Naive B cell (primary cell): ENCODE measurements at regions not wholly inside any gene's neighbourhood (a gene's known extent, or its start where the extent isn't known, plus 50 kb on each side); places are given as distances from the start of the nearest gene placed in this dataset.
"Not testable (repeated sequence)": the region's sequence is repeated elsewhere in the genome, so short reads cannot be mapped to it uniquely, and the experiment has no call there.

Experiments used
- ATAC-seq, 2 donors: fragments of 150-1000 bp; cut with Tn5 transposase; 2 replicates each; pipeline ENCODE4 v1.10.0; 2021; ENCODE audit warnings: low read depth in 2 of 2, mild to moderate bottlenecking in 2 of 2, moderate library complexity in 2 of 2
- DNase-seq: peaks from one replicate; pipeline ENCODE4 v3.0.0; 2022
- H3K27ac Mint-ChIP-seq, 6 donors: one replicate each; pipeline ENCODE4 v1.8.0; 2020 to 2022; ENCODE audit warnings: mild to moderate bottlenecking in 6 of 6, mixed read lengths in 6 of 6, moderate library complexity in 5 of 6, inconsistent platforms in 2 of 6
- H3K27me3 Mint-ChIP-seq, 3 donors: one replicate each; pipeline ENCODE4 v1.8.0; 2021 to 2022; ENCODE audit warnings: mixed read lengths in 3 of 3, mild to moderate bottlenecking in 1 of 3
- H3K36me3 Mint-ChIP-seq, 2 donors: one replicate each; pipeline ENCODE4 v1.8.0; 2020 to 2022; ENCODE audit warnings: mixed read lengths in 2 of 2, inconsistent platforms in 1 of 2, mild to moderate bottlenecking in 1 of 2
- H3K4me1 Mint-ChIP-seq, 3 donors: one replicate each; pipeline ENCODE4 v1.8.0; 2020 to 2022; ENCODE audit warnings: mixed read lengths in 3 of 3, inconsistent platforms in 1 of 3, mild to moderate bottlenecking in 1 of 3, moderate library complexity in 1 of 3
- H3K4me3 Mint-ChIP-seq, 8 donors: one replicate each; pipeline ENCODE4 v1.8.0; 2020 to 2022; ENCODE audit warnings: mild to moderate bottlenecking in 8 of 8, mixed read lengths in 8 of 8, moderate library complexity in 8 of 8, inconsistent platforms in 2 of 8
- H3K9me3 Mint-ChIP-seq, 7 donors: one replicate each; pipeline ENCODE4 v1.8.0; 2020 to 2022; ENCODE audit warnings: mixed read lengths in 7 of 7, mild to moderate bottlenecking in 5 of 7, inconsistent platforms in 2 of 7, moderate library complexity in 1 of 7

DNA sequence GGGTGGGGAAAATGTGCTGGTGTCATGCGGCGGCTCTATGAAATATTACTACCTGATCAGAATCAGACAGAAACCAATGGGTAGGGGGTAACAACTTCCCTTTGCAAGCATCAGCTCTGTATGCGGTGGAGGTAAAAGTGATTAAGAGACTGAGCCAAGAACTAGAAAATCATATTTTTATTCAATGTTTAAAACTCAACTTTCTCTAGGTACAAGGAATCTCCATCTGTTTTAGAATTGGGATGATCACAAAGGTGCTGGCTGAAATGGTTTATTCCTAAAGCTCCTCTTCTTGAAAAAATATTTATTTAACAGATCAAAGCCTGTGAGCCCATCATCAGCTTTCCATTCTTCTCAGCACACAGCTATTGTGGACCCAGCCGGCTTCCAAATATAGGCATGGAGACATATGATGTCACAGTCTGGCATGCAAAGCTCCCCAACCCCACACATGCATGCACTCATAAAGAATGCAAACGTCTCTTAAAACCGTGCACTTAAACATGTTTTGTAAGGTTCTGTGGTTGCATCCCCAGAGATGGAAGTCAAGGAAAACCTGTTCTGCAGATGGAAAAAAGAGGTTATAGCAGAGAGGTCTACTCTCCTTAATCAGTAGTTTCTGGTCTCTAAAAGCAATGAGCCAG is 126.0 kb downstream of the SKIDA1 start:
- Mint-ChIP-seq H3K27ac (peak overlapping the region in 1 of 6 donors; percentile 4), H3K9me3 (peaks cover 0 to 6% (median 0%) of the 10 kb centered on the region in 7 donors), H3K36me3 (no peaks in the 10 kb centered on the region), H3K27me3 (peaks cover 0 to 8% (median 5%) of the 10 kb centered on the region in 3 donors), H3K4me1 (no peaks in the 10 kb centered on the region), H3K4me3 (no peak overlapping the region)
- ATAC-seq (no peak), DNase-seq (no peak)

DNA sequence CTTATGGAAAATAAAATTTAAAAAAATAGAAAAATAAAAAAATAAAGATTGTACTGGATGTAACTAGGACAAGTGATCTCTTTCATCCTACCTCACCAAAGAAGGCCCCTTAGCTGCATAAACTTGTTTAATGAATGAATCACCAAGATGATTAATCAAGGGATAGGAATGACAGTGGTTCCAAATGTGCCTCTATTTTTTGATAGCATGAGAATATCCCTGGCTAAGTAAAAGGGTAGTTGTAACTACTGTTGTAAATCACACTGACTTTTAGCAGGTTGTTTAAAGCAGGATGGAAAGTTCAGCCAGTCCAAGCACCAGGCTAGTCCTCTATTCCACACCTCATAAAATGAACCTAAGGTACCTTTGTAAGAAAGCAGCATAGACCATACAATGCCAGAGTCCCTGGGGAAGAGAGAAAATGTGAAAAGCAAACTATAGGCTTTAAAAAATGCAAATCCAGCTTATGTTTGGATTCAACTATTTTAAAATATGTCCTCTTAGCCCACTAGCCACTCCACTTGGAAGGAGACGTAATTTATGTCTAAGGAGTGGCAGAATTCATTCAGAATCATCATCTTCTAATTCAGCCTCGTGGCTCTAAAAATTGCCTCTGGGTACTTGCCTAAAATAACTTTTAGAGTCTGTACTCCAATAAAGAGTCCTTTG is 126.8 kb downstream of the SKIDA1 start:
- no peaks in the 10 kb centered on the region for H3K36me3 Mint-ChIP-seq
- ATAC-seq (no peak), DNase-seq (no peak)
- no peaks in the 10 kb centered on the region for H3K4me1 Mint-ChIP-seq
- no peak overlapping the region for H3K4me3 Mint-ChIP-seq
- peaks cover 0 to 8% (median 5%) of the 10 kb centered on the region in 3 donors for H3K27me3 Mint-ChIP-seq
- peak overlapping the region in 1 of 6 donors; percentile 4 for H3K27ac Mint-ChIP-seq
- peaks cover 0 to 6% (median 0%) of the 10 kb centered on the region in 7 donors for H3K9me3 Mint-ChIP-seq

DNA sequence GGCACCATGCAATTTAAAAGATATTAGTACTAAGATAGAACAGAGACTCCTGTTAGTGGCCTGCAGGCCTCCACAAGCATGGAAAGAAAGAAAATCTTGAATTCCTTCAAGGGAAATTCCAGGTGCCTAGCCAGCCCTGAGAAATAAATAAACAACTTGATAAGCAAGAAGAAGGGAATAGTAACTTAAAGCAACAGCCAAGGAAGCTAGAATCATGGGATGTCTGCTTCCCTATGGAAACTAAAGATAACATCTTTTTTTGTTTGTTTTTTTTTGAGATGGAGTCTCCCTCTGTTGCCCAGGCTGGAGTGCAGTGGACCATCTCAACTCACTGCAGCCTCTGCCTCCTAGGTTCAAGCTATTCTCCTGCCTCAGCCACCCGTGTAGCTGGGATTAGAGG is 128.6 kb downstream of the SKIDA1 start:
- H3K27ac Mint-ChIP-seq, result no peak overlapping the region

DNA sequence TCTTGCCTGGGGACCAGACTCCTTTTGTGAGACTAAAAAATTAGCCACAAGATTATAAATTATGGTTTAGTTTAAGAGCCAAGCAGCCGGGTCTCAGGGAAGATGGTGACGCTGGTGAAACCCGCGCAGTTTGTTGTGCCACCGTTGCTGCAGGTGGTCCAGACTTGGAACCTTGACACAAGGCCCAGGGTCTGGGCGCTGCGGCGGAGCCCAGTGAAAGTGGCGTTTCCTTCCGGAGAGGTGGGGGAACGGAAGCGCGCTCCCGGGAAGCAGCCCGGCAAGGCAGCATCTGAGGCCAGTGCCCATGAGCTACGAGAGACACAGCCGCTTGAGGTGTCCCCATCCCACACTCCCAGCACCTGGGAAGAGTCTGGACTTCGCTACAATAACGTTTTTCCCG is 131.6 kb downstream of the SKIDA1 start:
- H3K36me3 Mint-ChIP-seq, result no peaks in the 10 kb centered on the region
- DNase-seq, result no peak
- H3K9me3 Mint-ChIP-seq, result peaks cover 0 to 6% (median 0%) of the 10 kb centered on the region in 7 donors
- no peak for ATAC-seq
- H3K4me1 Mint-ChIP-seq, result no peaks in the 10 kb centered on the region
- peaks cover 0 to 21% (median 9%) of the 10 kb centered on the region in 3 donors for H3K27me3 Mint-ChIP-seq
- no peak overlapping the region for H3K27ac Mint-ChIP-seq
- no peak overlapping the region for H3K4me3 Mint-ChIP-seq

More for the DNA sequence above, 128.6 kb downstream of the SKIDA1 start:
- peaks cover 0 to 6% (median 0%) of the 10 kb centered on the region in 7 donors for H3K9me3 Mint-ChIP-seq
- no peaks in the 10 kb centered on the region for H3K4me1 Mint-ChIP-seq
- no peak for DNase-seq
- H3K36me3 Mint-ChIP-seq, result no peaks in the 10 kb centered on the region
- ATAC-seq, result no peak
- peaks cover 0 to 8% (median 4%) of the 10 kb centered on the region in 3 donors for H3K27me3 Mint-ChIP-seq
- H3K4me3 Mint-ChIP-seq, result no peak overlapping the region

DNA sequence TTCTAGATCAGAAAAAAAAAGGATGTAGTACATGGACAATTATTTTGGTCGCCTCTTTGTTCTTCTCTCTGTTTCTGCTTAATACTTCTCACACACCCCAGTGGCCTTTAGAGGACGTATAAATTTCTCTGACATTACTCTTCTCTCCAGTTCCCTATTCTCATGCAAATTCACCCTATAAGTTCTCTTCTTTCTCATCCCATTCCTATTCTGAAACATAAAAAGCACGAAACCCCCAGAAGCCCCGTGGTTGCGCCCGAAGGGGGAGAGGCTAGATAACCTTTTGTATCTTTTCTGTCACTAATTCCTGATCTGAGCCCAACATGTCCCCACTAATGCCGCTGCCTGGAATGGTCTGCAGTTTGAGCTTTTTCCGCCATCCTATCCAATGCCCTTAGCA is 136.9 kb downstream of the SKIDA1 start:
- no peak overlapping the region for H3K27ac Mint-ChIP-seq
- peaks cover 0 to 2% (median 0%) of the 10 kb centered on the region in 7 donors for H3K9me3 Mint-ChIP-seq
- ATAC-seq, result no peak
- no peaks in the 10 kb centered on the region for H3K36me3 Mint-ChIP-seq
- H3K27me3 Mint-ChIP-seq, result peaks cover 0 to 15% (median 12%) of the 10 kb centered on the region in 3 donors
- H3K4me1 Mint-ChIP-seq, result no peaks in the 10 kb centered on the region
- no peak overlapping the region for H3K4me3 Mint-ChIP-seq
- DNase-seq, result no peak

DNA sequence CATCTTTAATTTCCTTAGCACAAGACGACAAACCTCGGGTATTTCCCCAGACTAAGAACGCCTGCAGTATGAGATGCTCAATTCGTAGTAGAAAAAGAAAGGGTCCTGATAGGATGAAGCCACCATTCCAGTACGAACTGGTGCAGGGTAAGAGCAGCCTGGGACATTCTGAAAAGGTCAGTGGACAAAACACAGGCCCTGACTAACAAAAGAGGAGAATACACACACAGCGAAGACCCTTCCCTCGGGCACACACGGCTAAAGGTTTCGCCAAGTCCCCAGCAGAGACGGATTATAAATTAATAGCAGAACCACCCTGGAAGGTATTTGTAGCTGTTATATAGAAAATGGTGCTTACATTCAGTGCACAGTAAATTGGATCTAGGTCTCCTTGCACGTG is 137.6 kb downstream of the SKIDA1 start:
- DNase-seq (no peak), ATAC-seq (no peak)
- Mint-ChIP-seq H3K27me3 (peaks cover 0 to 15% (median 12%) of the 10 kb centered on the region in 3 donors), H3K36me3 (no peaks in the 10 kb centered on the region), H3K4me1 (no peaks in the 10 kb centered on the region), H3K27ac (no peak overlapping the region), H3K9me3 (peaks cover 0 to 2% (median 0%) of the 10 kb centered on the region in 7 donors), H3K4me3 (no peak overlapping the region)

DNA sequence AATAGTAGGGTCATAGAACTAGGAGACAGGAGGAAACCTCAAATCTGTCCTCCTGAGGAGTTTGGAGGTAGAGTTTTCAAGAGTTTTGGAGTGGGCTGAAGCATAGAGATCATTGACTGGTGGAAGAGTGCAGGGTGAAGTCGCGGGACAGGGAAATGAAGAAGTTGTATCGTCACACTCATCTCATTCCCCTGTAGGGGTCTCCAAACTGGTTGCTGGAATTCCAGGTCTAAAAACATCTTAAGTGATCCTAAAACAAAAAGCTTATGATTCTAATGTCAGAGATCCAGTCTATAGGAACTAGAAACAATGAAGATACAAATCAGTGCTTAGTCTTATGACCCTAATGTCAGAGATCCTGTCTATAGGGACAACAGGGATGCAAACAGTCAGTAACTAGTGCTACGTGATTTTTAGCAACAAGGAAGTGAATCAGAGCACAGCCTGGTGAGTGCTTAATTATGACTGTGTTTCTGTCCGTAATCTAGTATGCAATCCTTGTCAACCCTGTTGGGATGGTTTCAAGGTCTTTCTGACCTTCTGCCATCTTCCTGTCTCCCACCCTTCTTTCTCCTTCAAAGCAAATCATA is 139.4 kb downstream of the SKIDA1 start:
- ATAC-seq (no peak), DNase-seq (no peak)
- H3K27me3 Mint-ChIP-seq, result peaks cover 0 to 11% (median 10%) of the 10 kb centered on the region in 3 donors
- H3K4me3 Mint-ChIP-seq, result no peak overlapping the region
- H3K27ac Mint-ChIP-seq, result no peak overlapping the region
- peaks cover 0 to 2% (median 0%) of the 10 kb centered on the region in 7 donors for H3K9me3 Mint-ChIP-seq
- H3K4me1 Mint-ChIP-seq, result no peaks in the 10 kb centered on the region
- H3K36me3 Mint-ChIP-seq, result no peaks in the 10 kb centered on the region

DNA sequence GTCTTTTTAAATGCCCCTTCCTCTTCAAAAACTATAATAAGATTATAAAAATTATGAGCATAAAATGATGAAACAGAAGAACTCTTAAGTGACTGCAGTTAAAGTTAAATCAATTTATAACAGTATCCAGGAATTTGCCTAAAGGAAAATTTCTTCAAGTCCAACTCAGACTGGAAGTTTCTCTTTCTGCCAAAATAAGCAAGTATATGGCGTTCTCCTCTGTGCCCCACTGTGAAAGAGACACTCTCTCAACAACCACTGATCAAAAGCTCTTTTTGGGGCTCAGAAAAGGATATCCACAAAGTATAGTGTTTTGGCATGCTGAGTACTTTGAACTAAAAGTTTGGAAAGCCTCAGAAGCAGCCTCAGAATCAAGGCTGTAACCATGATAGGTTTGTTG is 139.9 kb downstream of the SKIDA1 start:
- peaks cover 0 to 8% (median 5%) of the 10 kb centered on the region in 3 donors for H3K27me3 Mint-ChIP-seq
- H3K36me3 Mint-ChIP-seq, result no peaks in the 10 kb centered on the region
- no peaks in the 10 kb centered on the region for H3K4me1 Mint-ChIP-seq
- H3K9me3 Mint-ChIP-seq, result peaks cover 0 to 2% (median 0%) of the 10 kb centered on the region in 7 donors
- H3K4me3 Mint-ChIP-seq, result no peak overlapping the region
- no peak for DNase-seq
- H3K27ac Mint-ChIP-seq, result no peak overlapping the region
- ATAC-seq, result no peak

DNA sequence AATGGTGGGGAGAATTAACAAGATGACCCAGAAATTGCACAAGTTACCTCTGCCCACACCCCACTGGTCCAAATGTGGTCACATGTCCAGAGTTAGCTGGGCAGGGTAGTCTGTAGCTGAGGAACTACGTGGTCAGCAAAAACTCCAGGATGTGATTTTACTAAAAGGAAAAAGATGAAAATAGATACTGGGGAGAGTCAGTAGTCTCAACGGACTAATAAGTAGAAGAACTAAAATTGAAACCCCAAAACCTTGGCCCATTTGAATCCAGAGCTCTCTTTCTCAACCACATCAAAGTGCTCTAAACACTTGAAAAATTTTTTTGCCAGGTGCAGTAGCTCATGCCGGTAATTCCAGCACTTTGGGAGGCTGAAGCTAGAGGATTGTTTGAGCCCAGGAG is 146.3 kb downstream of the SKIDA1 start:
- no peaks in the 10 kb centered on the region for H3K4me1 Mint-ChIP-seq
- DNase-seq (no peak), ATAC-seq (no peak)
- no peaks in the 10 kb centered on the region for H3K36me3 Mint-ChIP-seq
- H3K27ac Mint-ChIP-seq, result no peak overlapping the region
- no peak overlapping the region for H3K4me3 Mint-ChIP-seq
- H3K9me3 Mint-ChIP-seq, result peaks cover 0 to 6% (median 0%) of the 10 kb centered on the region in 7 donors
- no peaks in the 10 kb centered on the region for H3K27me3 Mint-ChIP-seq

DNA sequence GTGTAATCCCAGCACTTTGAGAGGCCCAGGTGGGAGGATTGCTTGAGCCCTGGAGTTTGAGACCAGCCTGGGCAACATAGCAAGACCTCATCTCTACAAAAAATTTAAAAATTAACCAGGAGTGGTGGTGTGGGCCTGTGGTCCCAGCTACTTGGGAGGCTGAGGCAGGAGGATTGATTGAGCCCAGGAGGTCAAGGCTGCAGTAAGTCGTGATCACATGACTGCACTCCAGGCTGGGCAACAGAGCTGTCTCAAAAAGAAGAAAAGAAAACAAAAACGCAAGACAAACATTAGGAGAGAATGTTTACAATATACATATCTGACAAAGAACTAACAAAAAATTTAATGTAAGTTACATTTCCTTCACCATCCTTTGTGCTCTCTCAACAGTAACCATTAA is 150.2 kb downstream of the SKIDA1 start:
- not testable (repeated sequence) for H3K27me3 Mint-ChIP-seq, DNase-seq, ATAC-seq, H3K4me1 Mint-ChIP-seq, H3K36me3 Mint-ChIP-seq, H3K4me3 Mint-ChIP-seq, H3K27ac Mint-ChIP-seq, H3K9me3 Mint-ChIP-seq

DNA sequence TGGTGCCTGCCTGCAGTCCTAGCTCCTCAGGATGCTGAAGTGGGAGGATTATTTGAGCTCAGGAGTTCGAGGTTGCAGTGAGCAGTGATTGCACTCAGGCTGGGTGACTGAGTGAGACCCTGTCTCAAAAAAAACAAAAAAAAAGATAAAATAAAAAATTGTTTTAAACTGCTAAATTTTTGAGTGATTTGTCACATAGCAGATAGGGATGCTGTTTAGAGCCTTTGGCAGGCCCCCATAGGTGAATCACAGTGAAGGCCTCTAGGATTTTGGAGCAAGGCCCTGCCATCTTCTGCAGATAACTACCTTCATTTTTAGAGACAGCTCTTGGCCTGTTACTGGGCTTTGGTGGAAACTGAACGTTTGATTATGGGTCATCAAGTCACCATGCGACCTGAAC is 151.6 kb downstream of the SKIDA1 start:
- not testable (repeated sequence) for ATAC-seq, H3K27ac Mint-ChIP-seq, H3K9me3 Mint-ChIP-seq, H3K4me1 Mint-ChIP-seq, H3K4me3 Mint-ChIP-seq, H3K36me3 Mint-ChIP-seq, H3K27me3 Mint-ChIP-seq, DNase-seq

DNA sequence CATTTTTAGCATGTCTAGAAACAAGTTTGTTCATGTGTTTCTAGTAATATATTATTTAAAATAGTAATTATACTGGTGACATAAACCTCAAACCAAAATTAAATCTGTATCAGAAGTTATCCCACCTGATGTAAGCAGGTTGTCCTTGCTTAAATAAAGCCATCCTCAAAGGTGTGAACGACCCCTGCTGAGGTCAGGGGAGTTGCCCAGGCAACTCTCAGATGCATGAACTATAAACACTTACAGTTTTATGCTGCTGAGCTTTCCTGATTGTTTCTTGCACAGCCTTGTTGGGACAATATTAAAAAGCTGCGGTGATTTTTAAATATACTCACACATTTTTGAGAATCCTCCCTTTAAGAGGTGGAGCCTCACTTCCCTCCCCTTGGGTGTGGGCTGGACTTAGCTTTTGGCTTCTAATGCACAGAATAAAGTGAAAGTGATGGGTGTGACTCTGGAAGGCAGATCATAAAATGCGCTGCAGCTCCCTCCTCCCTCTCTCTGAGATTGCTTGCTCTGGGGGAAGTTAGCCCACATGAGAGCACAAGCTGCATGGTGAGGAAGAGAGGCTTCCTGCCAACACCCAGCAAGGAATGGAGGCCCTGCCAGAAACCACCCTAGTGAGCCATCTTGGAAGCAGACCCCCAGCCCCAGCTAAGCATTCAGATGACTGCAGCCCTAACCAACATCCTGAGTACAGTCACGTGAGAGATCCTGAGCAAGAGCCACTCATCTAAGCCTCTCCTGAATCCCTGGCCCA is 152.7 kb downstream of the SKIDA1 start:
- no peak for ATAC-seq

DNA sequence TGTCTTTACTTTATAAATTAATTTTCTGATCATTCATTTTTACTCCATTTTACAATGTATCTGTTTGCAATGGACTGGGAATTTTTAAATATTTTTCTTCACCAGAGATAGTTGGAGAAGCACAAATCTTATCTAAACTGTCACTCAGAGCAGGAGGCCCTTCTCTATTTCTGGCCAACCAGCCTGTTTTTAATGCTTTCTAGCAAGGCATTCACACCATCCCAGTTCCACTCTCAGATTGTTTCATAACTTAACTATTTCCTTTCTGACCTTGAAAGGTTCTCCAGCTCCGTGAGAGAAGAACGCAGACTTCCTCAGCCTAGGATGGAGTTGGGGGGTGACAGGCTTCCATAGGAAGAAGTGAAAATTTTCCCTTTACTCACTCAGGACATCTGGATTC is 155.8 kb downstream of the SKIDA1 start:
- no peak for DNase-seq
- no peak overlapping the region for H3K27ac Mint-ChIP-seq
- H3K4me3 Mint-ChIP-seq, result no peak overlapping the region
- no peak for ATAC-seq
- H3K9me3 Mint-ChIP-seq, result no peaks in the 10 kb centered on the region
- no peaks in the 10 kb centered on the region for H3K36me3 Mint-ChIP-seq
- H3K4me1 Mint-ChIP-seq, result peaks cover 0 to 4% (median 0%) of the 10 kb centered on the region in 3 donors
- peaks cover 0 to 4% (median 0%) of the 10 kb centered on the region in 3 donors for H3K27me3 Mint-ChIP-seq

More for the DNA sequence above, 152.7 kb downstream of the SKIDA1 start:
- DNase-seq, result no peak
- Mint-ChIP-seq H3K9me3 (no peaks in the 10 kb centered on the region), H3K4me1 (peaks cover 0 to 4% (median 0%) of the 10 kb centered on the region in 3 donors), H3K27me3 (peaks cover 0 to 4% (median 0%) of the 10 kb centered on the region in 3 donors), H3K4me3 (no peak overlapping the region), H3K36me3 (no peaks in the 10 kb centered on the region), H3K27ac (peak overlapping the region in 1 of 6 donors; percentile 38)
